ENCODE measurements at regions not wholly inside any gene's neighbourhood (a gene's known extent, or its start where the extent isn't known, plus 50 kb on each side); places are given as distances from the start of the nearest gene placed in this dataset.
"Not testable (repeated sequence)": the region's sequence is repeated elsewhere in the genome, so short reads cannot be mapped to it uniquely, and the experiment has no call there.

GRCh38 chr15:21031703-21032102 is 165.6 kb upstream of the POTEB2 start:
- not testable (repeated sequence) for H3K9me3 ChIP-seq (ENCODE audit: control insufficient read depth in 2 of 2, insufficient read depth in 1 of 2, low read depth in 1 of 2, low read length in 1 of 2); H3K4me3 ChIP-seq (ENCODE audit: low read depth in 1 of 3, low read length in 3 of 3); H3K4me1 ChIP-seq (ENCODE audit: control insufficient read depth in 3 of 3, insufficient read depth in 2 of 3, low read depth in 1 of 3, low read length in 2 of 3); H3K27me3 ChIP-seq (ENCODE audit: control insufficient read depth in 3 of 3, insufficient read depth in 3 of 3, low read length in 3 of 3); FAIRE-seq; DNase-seq; H3K36me3 ChIP-seq (ENCODE audit: control insufficient read depth in 3 of 3, insufficient read depth in 2 of 3, low read depth in 1 of 3, low read length in 3 of 3); H3K27ac ChIP-seq (ENCODE audit: low read depth in 1 of 3, low read length in 2 of 3)
- WGBS, 3 donors: no CpG with 5 or more reads among the region's 2 CpGs

GRCh38 chr15:21029001-21029400 is 162.9 kb upstream of the POTEB2 start:
- not testable (repeated sequence) for DNase-seq; H3K27me3 ChIP-seq (ENCODE audit: control insufficient read depth in 3 of 3, insufficient read depth in 3 of 3, low read length in 3 of 3); H3K4me1 ChIP-seq (ENCODE audit: control insufficient read depth in 3 of 3, insufficient read depth in 2 of 3, low read depth in 1 of 3, low read length in 2 of 3); H3K27ac ChIP-seq (ENCODE audit: low read depth in 1 of 3, low read length in 2 of 3); H3K9me3 ChIP-seq (ENCODE audit: control insufficient read depth in 2 of 2, insufficient read depth in 1 of 2, low read depth in 1 of 2, low read length in 1 of 2); H3K4me3 ChIP-seq (ENCODE audit: low read depth in 1 of 3, low read length in 3 of 3); FAIRE-seq; H3K36me3 ChIP-seq (ENCODE audit: control insufficient read depth in 3 of 3, insufficient read depth in 2 of 3, low read depth in 1 of 3, low read length in 3 of 3)
- WGBS, 3 donors: 80% methylated on average over 1 of the region's 6 CpGs; no CpG with 5 or more reads in 2 of the 3 donors

- WGBS, 3 donors: 44 to 73% (median 68%) methylated on average over 3 to 4 of the region's 9 CpGs
- not testable (repeated sequence) for H3K9me3 ChIP-seq (ENCODE audit: control insufficient read depth in 2 of 2, insufficient read depth in 1 of 2, low read depth in 1 of 2, low read length in 1 of 2); H3K27me3 ChIP-seq (ENCODE audit: control insufficient read depth in 3 of 3, insufficient read depth in 3 of 3, low read length in 3 of 3); DNase-seq; FAIRE-seq; H3K27ac ChIP-seq (ENCODE audit: low read depth in 1 of 3, low read length in 2 of 3); H3K36me3 ChIP-seq (ENCODE audit: control insufficient read depth in 3 of 3, insufficient read depth in 2 of 3, low read depth in 1 of 3, low read length in 3 of 3); H3K4me1 ChIP-seq (ENCODE audit: control insufficient read depth in 3 of 3, insufficient read depth in 2 of 3, low read depth in 1 of 3, low read length in 2 of 3); H3K4me3 ChIP-seq (ENCODE audit: low read depth in 1 of 3, low read length in 3 of 3)
Observed at GRCh38 chr15:21027942-21028341, 161.8 kb upstream of the POTEB2 start.

- not testable (repeated sequence) for H3K9me3 ChIP-seq (ENCODE audit: control insufficient read depth in 2 of 2, insufficient read depth in 1 of 2, low read depth in 1 of 2, low read length in 1 of 2); H3K27ac ChIP-seq (ENCODE audit: low read depth in 1 of 3, low read length in 2 of 3); H3K4me3 ChIP-seq (ENCODE audit: low read depth in 1 of 3, low read length in 3 of 3); H3K27me3 ChIP-seq (ENCODE audit: control insufficient read depth in 3 of 3, insufficient read depth in 3 of 3, low read length in 3 of 3); H3K36me3 ChIP-seq (ENCODE audit: control insufficient read depth in 3 of 3, insufficient read depth in 2 of 3, low read depth in 1 of 3, low read length in 3 of 3); DNase-seq; H3K4me1 ChIP-seq (ENCODE audit: control insufficient read depth in 3 of 3, insufficient read depth in 2 of 3, low read depth in 1 of 3, low read length in 2 of 3); FAIRE-seq
- WGBS, 3 donors: 93 to 94% methylated on average over 3 to 9 of the region's 12 CpGs; no CpG with 5 or more reads in 1 of the 3 donors
Observed at GRCh38 chr15:21026848-21027247, 160.7 kb upstream of the POTEB2 start.

- not testable (repeated sequence) for DNase-seq
- WGBS, 3 donors: 83 to 89% (median 88%) methylated on average over 10 to 18 of the region's 18 CpGs
Observed at GRCh38 chr15:21024235-21024987, 158.3 kb upstream of the POTEB2 start.

GRCh38 chr15:21018176-21018575 is 152.1 kb upstream of the POTEB2 start:
- H3K4me1 ChIP-seq (ENCODE audit: control insufficient read depth in 3 of 3, insufficient read depth in 2 of 3, low read depth in 1 of 3, low read length in 2 of 3); H3K27ac ChIP-seq (ENCODE audit: low read depth in 1 of 3, low read length in 2 of 3); DNase-seq; H3K27me3 ChIP-seq (ENCODE audit: control insufficient read depth in 3 of 3, insufficient read depth in 3 of 3, low read length in 3 of 3); H3K9me3 ChIP-seq (ENCODE audit: control insufficient read depth in 2 of 2, insufficient read depth in 1 of 2, low read depth in 1 of 2, low read length in 1 of 2); H3K36me3 ChIP-seq (ENCODE audit: control insufficient read depth in 3 of 3, insufficient read depth in 2 of 3, low read depth in 1 of 3, low read length in 3 of 3); FAIRE-seq; H3K4me3 ChIP-seq (ENCODE audit: low read depth in 1 of 3, low read length in 3 of 3): not testable (repeated sequence)
- WGBS, 3 donors: 80 to 86% (median 83%) methylated on average over 7 to 10 of the region's 11 CpGs

More at GRCh38 chr15:21024235-21024987, 158.3 kb upstream of the POTEB2 start:
- not testable (repeated sequence) for H3K4me1 ChIP-seq (ENCODE audit: control insufficient read depth in 3 of 3, insufficient read depth in 2 of 3, low read depth in 1 of 3, low read length in 2 of 3); H3K9me3 ChIP-seq (ENCODE audit: control insufficient read depth in 2 of 2, insufficient read depth in 1 of 2, low read depth in 1 of 2, low read length in 1 of 2); FAIRE-seq; H3K27ac ChIP-seq (ENCODE audit: low read depth in 1 of 3, low read length in 2 of 3); H3K36me3 ChIP-seq (ENCODE audit: control insufficient read depth in 3 of 3, insufficient read depth in 2 of 3, low read depth in 1 of 3, low read length in 3 of 3); H3K27me3 ChIP-seq (ENCODE audit: control insufficient read depth in 3 of 3, insufficient read depth in 3 of 3, low read length in 3 of 3); H3K4me3 ChIP-seq (ENCODE audit: low read depth in 1 of 3, low read length in 3 of 3)

GRCh38 chr15:21017326-21017725 is 151.2 kb upstream of the POTEB2 start:
- not testable (repeated sequence) for DNase-seq
- WGBS, 3 donors: 74 to 90% (median 80%) methylated on average over 5 to 7 of the region's 9 CpGs

GRCh38 chr15:21016589-21016988 is 150.5 kb upstream of the POTEB2 start:
- 74 to 80% methylated on average over 2 to 3 of the region's 4 CpGs; no CpG with 5 or more reads in 1 of the 3 donors for WGBS, 3 donors
- not testable (repeated sequence) for H3K4me1 ChIP-seq (ENCODE audit: control insufficient read depth in 3 of 3, insufficient read depth in 2 of 3, low read depth in 1 of 3, low read length in 2 of 3); FAIRE-seq; H3K4me3 ChIP-seq (ENCODE audit: low read depth in 1 of 3, low read length in 3 of 3); DNase-seq; H3K36me3 ChIP-seq (ENCODE audit: control insufficient read depth in 3 of 3, insufficient read depth in 2 of 3, low read depth in 1 of 3, low read length in 3 of 3); H3K27ac ChIP-seq (ENCODE audit: low read depth in 1 of 3, low read length in 2 of 3); H3K27me3 ChIP-seq (ENCODE audit: control insufficient read depth in 3 of 3, insufficient read depth in 3 of 3, low read length in 3 of 3); H3K9me3 ChIP-seq (ENCODE audit: control insufficient read depth in 2 of 2, insufficient read depth in 1 of 2, low read depth in 1 of 2, low read length in 1 of 2)

More at GRCh38 chr15:21017326-21017725, 151.2 kb upstream of the POTEB2 start:
- not testable (repeated sequence) for H3K27ac ChIP-seq (ENCODE audit: low read depth in 1 of 3, low read length in 2 of 3); FAIRE-seq; H3K36me3 ChIP-seq (ENCODE audit: control insufficient read depth in 3 of 3, insufficient read depth in 2 of 3, low read depth in 1 of 3, low read length in 3 of 3); H3K9me3 ChIP-seq (ENCODE audit: control insufficient read depth in 2 of 2, insufficient read depth in 1 of 2, low read depth in 1 of 2, low read length in 1 of 2); H3K4me3 ChIP-seq (ENCODE audit: low read depth in 1 of 3, low read length in 3 of 3); H3K4me1 ChIP-seq (ENCODE audit: control insufficient read depth in 3 of 3, insufficient read depth in 2 of 3, low read depth in 1 of 3, low read length in 2 of 3); H3K27me3 ChIP-seq (ENCODE audit: control insufficient read depth in 3 of 3, insufficient read depth in 3 of 3, low read length in 3 of 3)

GRCh38 chr15:21015171-21015570 is 149.1 kb upstream of the POTEB2 start:
- H3K36me3 ChIP-seq (ENCODE audit: control insufficient read depth in 3 of 3, insufficient read depth in 2 of 3, low read depth in 1 of 3, low read length in 3 of 3); DNase-seq; H3K4me1 ChIP-seq (ENCODE audit: control insufficient read depth in 3 of 3, insufficient read depth in 2 of 3, low read depth in 1 of 3, low read length in 2 of 3); H3K27ac ChIP-seq (ENCODE audit: low read depth in 1 of 3, low read length in 2 of 3); H3K27me3 ChIP-seq (ENCODE audit: control insufficient read depth in 3 of 3, insufficient read depth in 3 of 3, low read length in 3 of 3); H3K4me3 ChIP-seq (ENCODE audit: low read depth in 1 of 3, low read length in 3 of 3); H3K9me3 ChIP-seq (ENCODE audit: control insufficient read depth in 2 of 2, insufficient read depth in 1 of 2, low read depth in 1 of 2, low read length in 1 of 2); FAIRE-seq: not testable (repeated sequence)
- 82 to 85% (median 84%) methylated on average over 4 to 6 of the region's 8 CpGs for WGBS, 3 donors
